Kidney glomerular epithelial cell (primary cell): ENCODE measurements at regions not wholly inside any gene's neighbourhood (a gene's known extent, or its start where the extent isn't known, plus 50 kb on each side); places are given as distances from the start of the nearest gene placed in this dataset.

ENCODE experiments used
- DNase-seq: peaks from one replicate; lab custom pipeline; 2025; lab: John Stamatoyannopoulos, UW

DNA sequence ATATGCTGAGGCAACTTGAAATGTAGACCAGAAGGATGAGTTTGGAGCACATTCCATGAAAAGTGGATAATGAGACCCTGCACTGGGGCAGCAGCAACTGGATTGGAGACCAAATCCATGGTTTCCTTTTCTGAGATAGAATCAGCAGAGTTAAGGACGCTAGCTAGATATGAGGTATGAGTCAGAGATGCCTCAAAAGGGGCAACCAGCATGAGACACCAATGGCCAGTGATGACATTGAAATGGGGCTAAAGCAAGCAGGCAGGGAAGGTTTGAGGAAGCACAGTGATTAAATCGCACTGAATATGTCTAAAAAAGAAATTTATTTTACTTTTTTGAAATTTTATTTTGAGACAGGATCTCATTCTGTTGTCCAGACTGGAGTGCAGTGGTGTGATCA lies 802.4 kb downstream of the TFAP2A start:
- no peak for DNase-seq

DNA sequence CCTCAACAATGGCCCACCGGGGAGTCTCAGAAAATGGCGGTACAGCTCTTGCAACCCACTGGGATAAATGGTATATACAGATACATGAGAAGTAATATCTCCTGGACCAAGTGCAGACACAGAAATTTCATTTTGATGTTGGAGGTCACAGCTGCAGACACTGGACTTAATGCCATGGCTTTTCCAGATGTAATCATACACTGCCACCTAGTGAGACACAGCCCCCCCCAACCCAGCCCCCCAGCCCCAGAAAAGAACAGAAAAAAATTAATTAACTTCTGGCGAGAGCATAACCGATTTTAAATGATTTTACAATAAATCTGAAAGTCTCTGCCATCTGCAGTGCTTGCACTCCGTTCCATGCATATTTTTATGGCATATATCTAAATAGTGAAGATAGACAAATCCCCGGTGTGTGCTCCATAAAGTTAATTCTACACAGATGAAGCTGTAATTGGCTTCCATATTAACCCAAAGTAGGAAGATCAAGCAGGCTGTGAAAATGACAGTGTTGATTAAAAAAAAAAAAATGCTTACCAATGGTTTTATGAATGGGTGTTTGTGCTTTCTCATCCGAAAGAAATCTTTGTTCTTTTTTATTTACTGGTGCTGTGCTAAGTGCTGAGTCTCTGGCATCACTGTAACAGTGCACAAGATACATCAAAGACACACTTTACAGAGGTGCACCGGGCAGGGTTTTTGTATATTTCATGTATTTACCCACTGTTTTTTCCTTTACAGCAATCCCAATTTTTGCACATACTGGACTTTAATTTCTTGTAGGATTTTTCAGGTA lies 804.1 kb downstream of the TFAP2A start:
- no peak for DNase-seq

DNA sequence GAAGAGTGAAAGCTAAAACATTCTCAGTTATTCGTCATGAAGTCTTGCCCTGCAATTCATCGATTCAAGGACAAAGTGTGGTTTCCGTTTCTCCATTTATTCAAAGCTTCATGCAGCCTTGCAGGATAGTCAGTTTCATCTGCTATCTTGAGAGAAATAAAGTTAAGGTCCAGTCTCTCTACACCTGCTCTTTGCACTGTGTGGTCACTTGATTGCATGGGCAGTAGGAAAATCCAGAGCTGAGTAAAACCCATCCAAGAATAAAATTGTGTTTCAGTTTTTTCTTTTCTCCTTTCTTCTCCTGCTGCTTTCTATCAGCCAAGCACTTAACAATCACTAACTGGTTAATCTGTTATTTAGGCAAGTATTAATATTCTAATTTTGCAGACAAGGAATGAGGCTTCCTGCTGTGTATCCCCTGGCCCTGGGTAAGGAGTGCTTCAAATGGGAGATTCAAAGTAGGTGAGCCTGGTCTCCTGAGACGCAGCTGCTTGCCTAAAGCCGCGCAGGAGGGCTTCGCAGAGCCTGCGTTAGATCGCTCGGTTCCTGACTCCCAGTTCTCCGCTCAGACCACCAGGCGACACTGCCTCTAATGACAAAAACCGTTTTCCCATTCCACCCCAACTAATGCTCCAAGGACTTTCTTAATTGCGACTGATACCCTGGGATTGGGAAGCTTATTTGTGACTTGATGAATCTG lies 808.3 kb downstream of the TFAP2A start:
- no peak for DNase-seq

DNA sequence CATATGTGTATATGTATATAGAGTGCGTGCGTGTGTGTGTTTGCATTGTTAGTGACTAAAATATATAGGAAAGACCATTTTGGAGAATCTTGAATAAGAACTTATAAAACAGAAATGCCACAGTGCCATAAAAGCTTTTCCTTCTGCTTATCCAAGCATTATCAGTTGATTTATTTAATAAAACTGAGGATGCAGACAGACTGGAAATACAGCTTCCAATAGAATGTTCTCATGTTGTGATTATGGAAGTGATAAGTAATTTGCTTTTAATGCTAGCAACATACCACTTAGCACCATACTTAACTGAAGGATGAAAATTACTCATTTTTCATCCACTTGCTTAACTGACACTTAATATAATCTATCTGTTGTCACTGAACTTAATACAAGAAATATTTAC lies 820.1 kb downstream of the TFAP2A start:
- DNase-seq: no peak

DNA sequence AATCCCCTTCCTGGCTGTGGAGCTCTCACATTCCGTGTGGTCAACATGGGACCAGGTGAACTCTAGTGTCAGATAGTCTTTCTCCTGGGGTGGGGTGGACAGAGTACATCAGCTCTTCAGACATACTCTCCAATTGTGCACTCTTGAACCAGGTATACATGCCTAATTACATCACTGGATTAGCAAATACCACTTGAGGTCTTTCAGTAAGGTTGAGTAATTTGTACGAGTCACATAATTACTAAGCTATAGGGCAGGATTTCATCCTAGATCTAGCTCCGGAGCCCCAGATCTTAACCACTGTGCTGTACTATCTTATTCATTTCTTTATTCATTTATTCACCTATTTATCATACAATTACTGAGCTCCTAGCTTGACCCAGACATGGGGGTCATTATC lies 821.3 kb downstream of the TFAP2A start:
- DNase-seq: no peak

DNA sequence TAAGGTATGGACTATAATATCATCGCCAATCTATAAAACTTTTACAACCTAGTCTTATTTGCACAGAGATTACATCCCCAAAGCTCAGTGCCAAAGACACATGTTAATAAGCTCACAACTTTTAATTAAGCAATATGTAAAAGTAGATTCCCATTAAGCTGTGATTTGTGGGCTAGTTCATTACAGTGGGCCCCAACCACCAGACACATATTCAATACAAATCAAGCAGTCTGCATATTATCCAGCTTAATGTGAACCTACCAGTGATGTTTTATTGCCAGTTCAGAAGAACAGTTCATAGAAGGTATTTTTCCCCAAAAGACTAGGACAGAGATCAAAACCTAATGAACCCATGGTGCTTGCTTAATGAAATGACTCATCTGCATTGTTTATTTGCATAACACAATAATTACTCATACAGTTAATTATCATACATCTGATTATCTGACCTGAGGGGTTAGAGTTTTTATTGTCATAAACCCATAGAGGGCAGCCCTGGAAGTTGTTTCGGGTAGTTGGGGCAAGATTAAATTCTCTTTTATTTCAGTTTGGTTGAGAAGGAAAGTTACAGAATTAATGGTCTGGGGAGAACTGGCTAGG lies 831.0 kb downstream of the TFAP2A start:
- DNase-seq: no peak

DNA sequence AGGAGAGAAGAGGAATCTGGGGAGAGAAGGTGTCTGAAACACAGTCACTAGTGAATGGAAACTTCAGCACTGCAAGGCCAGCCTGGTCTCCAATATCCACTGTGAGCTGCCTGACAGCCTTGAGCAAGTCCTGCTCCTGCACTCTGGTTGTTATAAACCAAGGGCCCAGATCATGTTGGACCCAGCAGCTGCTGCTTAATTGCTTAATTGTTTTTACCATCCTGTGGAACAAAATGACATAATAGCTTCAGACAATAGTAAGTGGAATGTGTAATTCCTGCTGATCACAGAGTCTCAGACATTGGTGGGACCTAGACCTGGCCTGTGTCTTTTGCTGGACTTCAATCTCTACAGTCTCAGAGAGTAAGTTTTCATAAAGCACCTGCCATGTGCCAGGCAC lies 833.7 kb downstream of the TFAP2A start:
- DNase-seq: no peak

DNA sequence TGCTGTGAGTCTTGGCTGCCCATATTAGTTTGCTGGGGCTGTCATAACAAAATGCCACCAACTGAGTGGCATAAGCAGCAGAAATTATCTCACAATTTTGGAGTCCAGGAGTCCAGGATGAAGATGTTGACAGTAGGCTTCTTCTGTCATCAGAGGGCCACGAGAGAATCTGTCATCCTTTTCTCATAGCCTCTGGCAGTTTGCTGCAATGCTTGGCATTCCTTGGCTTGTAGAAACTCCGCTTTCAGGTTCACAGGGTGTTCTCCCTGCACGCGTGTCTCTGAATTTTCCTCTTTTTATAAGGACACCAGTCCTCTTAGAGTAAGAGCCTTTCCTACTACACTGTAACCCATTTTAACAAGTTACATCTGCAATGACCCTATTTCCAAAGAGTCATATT lies 838.4 kb downstream of the TFAP2A start:
- DNase-seq: no peak

DNA sequence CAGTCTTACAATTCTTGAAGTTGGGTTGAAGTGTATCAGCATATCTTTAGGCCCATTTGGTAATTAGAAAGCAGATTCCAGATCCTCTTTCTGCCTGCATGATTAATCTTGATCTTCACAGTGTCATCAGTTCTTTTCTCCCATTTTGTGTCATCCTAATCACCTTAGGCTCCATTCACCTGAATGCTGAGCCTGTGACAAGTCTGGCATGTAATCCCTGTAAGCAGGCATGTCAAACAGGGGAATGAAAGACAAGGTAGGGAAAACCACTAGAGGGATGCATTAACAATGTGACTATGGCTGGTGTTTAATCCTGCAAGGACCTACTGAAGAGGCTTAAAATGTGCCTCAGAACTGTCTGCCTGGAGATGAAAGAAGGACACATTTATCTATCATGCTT lies 848.8 kb downstream of the TFAP2A start:
- DNase-seq: no peak

DNA sequence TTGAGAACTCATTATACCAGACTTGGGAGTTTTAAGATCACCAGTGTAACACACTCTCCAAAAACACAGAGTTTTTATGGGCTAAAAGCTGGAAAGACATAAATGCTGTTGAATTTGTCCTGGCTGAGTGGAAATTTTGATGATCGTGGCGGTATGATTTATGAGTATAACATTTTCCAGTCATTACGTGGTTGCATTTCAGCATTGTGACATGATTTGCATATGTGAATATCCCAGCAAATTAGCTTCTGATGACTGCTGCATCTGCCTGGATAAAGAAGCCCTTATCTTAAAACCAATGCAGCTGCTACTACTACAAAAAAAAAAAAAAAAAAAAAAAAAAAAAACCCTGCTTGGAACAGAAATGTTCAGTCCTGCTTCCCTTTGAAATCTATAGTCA lies 850.9 kb downstream of the TFAP2A start:
- no peak for DNase-seq

DNA sequence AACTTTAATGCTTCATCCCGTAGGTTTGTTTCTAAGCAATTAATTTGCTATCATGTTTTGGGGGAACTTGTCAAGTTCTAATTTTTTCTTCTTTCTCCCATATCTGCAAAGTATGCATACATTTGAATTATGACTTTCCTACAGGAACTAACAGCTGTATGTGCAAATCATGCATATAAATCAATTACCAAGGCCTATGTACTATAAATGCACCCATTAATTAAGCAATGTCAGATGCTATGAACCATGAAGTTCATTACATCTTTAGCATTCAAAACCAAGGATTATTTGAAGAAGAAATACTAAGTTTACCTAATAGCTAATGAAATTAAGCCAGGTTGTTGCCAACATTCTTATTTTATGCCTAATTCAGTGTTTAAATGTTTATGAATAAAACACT lies 851.3 kb downstream of the TFAP2A start:
- DNase-seq: no peak

DNA sequence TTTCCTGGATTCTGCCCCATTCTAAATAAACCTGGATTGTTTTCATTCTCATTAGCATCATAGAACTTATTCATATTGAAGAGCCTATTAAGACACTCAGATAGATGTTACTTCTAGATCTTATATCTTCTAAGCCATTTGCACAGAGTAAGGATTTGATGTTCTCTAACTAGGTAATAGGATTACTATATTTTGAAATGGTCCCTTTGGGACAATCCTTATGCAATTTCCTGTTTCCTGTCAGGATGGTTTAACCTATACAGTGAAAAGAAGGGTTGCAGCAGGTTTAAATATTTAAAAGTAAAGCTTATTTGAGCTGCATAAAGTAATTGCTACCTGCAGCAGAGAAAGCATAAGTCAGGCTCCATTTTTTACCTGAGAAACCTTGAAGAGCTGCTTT lies 860.1 kb downstream of the TFAP2A start:
- DNase-seq: no peak

DNA sequence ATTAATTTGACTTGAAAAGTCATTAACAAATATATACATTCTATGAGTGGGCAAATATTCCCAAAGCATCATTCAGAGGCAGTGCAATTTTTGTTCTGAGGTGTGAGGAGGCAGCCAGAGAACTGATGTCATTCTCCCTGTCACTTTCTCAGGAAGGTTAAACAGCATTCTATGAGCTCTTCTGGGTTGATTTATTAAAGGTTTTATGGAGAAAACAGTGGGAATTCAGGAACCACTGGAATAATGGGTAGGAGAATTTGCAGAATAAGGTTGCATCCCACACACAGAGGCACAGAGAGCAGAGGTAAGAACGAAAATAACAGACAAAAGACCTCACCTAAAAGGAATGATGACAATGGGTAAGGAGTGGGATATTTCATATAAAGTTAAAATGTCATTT lies 860.6 kb downstream of the TFAP2A start:
- no peak for DNase-seq

DNA sequence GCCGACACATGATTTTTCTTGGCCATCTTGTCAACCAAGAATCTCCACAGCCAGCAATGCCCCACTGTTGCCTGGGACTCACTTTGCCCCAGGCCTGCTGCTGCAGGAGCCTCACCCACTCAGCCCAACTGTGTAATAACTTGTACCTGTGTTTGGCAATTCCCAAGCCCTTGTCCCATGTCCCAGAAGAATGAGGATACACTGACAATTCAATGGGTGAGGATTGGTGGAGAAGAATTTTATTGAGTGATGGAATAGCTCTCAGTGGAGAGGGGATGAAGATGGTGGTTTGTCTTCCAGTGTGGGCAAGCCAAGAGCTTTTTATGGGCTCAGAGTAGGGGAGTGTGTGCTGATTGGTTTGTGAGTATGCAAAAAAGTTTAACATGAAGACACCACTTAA lies 861.9 kb downstream of the TFAP2A start:
- no peak for DNase-seq

DNA sequence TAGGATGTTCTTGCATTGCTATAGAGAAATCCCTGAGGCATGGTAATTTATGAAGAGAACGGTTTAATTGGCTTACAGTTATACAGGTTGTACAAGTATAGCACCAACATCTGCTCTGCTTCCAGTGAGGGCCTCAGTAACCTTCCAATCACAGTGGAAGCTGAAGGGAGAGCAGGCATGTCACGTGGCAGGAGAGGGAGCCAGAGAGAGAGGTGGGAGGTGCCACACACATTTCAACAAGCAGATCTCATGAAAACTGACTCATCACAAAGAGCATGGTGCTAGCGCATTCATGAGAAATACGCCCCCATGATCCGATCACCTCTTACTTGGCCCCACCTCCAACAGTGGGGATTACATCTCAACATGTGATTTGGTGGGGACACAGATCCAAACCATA lies 871.2 kb downstream of the TFAP2A start:
- no peak for DNase-seq

DNA sequence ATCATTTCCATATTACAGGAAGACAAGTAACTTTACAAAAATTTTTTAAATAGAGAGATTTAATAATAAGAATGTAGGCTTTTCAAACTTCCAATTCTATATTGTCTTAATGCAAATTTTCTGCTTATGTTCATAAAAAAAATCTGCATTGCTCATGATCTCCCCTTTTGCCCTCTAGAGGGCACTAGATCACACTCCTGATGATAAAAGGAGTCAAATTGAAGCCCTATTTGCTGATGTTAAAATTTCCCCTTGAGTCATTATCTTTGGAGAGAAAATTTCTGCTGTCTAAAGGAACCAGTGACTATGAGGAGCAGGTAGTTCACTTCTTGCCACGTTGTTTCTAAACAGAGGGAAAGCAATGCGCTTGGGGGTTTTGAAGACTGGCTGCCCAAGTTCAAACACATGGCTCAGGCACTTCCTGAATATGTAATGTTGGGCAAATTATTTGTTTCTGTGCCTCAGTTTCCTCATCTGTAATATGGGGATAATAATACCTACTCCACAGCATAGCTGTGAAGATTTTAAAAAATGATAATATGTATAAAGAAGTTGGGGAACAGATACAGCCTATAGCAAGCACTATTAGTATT lies 874.2 kb downstream of the TFAP2A start:
- DNase-seq: peak; percentile 55

DNA sequence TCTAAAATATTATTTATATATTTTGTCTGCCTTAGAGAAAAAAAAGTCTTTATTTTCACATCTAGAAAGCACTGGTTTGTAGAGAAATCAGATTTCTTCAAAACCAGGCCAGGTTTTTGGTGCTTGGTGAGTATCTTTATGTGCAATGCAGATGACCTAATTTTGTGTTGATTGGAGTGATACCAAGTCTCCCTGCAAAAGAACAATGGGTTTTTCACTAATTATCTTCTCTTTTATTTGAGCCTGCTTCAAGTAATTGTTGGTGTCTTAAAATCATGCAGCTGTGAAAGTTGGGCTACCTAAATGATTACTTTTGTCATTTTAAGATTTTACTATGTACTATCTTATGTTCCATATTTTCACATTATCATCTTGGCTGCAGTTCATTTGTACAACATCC lies 874.7 kb downstream of the TFAP2A start:
- peak; percentile 59 for DNase-seq

DNA sequence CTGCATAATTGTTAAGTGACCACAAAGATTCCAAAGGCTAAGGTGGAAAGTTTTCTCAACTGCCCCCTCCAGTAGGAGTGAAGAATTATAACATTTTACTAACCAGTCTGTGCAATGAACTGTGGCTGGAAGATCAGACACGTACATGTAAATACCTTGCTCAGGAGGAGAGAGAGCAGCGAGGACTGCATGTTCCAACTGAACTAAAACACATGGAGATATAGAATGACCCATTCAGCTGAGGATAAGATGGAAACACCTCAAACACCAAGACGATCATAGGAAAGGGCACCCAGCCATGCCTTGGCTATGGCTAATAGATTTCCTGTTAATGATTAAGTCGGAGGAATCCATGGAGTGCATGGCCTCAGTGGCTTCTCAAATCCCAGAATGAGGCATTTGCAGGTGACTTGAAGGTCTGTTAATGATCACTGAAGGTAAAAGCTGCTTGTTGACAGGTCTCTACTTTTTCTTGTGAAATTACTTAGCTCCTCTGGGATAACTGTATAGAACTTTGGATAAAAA lies 875.6 kb downstream of the TFAP2A start:
- peak; percentile 97 for DNase-seq

DNA sequence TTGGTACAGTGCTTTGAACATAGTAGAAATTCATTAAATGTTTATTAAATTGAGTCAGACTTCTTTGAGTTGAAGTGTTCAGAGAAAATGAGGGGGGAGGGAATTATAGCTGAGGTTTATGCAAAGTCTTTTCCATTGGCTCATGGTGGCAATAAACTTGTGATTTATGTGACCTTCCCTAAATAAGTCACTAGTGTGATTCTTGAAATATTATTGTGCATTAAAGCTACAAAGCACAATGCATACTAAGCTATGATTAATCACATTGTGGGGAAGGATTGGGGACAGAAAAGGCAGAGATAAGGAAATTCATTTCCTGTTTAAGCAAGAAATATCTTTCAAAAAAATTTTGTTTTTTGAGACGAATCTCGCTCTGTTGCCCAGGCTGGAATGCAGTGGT lies 877.5 kb downstream of the TFAP2A start:
- peak; percentile 29 for DNase-seq

DNA sequence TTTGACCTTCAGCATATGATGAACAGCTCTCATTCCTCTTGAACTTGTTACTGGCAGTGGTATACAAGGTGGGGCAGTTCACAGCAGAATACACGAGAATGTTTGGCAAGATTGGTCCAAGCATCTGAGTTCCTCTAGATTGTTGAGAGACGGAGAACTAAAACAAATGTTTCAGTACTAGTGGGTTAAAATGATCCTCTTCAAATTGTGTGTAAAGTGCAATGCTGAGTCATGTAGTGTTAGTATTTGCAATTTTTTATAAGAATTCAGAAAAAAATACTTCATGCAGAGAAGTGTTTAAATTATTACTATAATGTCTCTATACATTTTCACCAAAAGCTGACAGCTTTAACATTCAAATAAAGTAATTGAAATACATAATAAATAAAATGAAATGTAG lies 879.8 kb downstream of the TFAP2A start:
- no peak for DNase-seq

DNA sequence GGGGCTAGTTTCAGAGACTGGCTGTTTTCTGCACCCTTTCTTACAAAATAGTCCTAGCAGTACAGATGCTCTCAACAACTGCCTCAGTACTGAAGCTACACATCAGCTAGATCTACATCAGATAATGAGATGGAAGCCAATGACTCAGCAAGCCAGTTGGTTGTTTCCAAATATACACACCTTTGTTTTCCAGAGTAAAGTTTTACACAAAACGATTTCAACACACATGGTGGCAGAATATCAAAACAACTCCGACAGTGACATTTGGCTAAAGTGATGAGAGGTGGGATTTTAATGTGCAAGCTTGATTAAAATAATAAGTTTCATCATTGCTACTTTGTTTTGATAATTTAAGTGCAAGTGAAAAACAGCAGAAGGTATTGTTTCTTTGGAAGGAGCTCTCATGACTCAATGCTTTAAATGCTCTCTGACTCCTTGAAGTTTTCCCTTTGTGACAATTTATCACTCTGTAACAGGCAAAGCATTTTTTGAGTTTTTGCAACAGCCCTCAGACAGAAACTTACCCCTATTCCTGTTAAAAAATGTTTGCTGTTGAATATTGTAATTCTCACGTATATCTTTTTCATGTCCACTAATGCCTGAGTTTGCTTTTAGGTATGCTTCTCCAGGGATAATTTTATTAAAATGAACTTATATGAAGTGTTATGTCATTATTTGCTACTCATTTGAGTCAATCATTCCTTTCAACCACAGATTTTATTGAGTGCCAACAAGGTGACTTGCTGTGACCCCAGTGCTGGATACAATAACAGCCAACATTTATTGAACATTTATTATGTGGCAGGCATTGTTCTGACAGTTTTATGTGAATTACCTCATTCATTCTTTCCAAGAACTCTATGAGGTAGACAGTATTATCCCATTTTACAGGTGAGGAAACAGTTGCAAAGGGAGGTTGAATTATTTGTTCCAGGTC lies 882.0 kb downstream of the TFAP2A start:
- no peak for DNase-seq
